Ishikawa (cell line): ENCODE measurements at regions not wholly inside any gene's neighbourhood (a gene's known extent, or its start where the extent isn't known, plus 50 kb on each side); places are given as distances from the start of the nearest gene placed in this dataset.

Experiments
- CREB1 ChIP-seq: IDR thresholded peaks from 2 replicates; pipeline ENCODE4 v1.6.1; 2012; ENCODE audit warnings: low read depth
- EGR1 ChIP-seq: IDR thresholded peaks from 2 replicates; pipeline ENCODE4 v1.6.1; 2012
- EP300 ChIP-seq: IDR thresholded peaks from 2 replicates; pipeline ENCODE4 v1.6.1; 2012; ENCODE audit warnings: borderline replicate concordance
- MAX ChIP-seq: IDR thresholded peaks from 2 replicates; pipeline ENCODE4 v1.6.1; 2012
- REST ChIP-seq: IDR thresholded peaks from 2 replicates; pipeline ENCODE4 v1.6.1; 2012; ENCODE audit warnings: low read depth, mild to moderate bottlenecking
- TAF1 ChIP-seq: IDR thresholded peaks from 2 replicates; pipeline ENCODE4 v1.6.1; 2012; ENCODE audit warnings: low read depth, mild to moderate bottlenecking
- USF1 ChIP-seq: IDR thresholded peaks from 2 replicates; pipeline ENCODE4 v1.6.1; 2012
- ZBTB7A ChIP-seq: IDR thresholded peaks from 2 replicates; pipeline ENCODE4 v1.6.1; 2012; ENCODE audit warnings: low read depth

GRCh38 chr4:78667764-78668163, 108.4 kb upstream of the BMP2K start:
- TF ChIP-seq EP300 (no peak), TAF1 (no peak), REST (no peak), CREB1 (no peak), ZBTB7A (no peak), EGR1 (no peak), MAX (no peak), USF1 (no peak)
